SK-N-SH treated with all-trans-retinoic acid at 6 μM for 48 hours (cell line): ENCODE measurements at regions not wholly inside any gene's neighbourhood (a gene's known extent, or its start where the extent isn't known, plus 50 kb on each side); places are given as distances from the start of the nearest gene placed in this dataset.
A peak's percentile ranks its signal among the peaks of the same experiment; 100 is the strongest.

Source experiments
- ATAC-seq: fragments of 200-7000 bp; cut with Tn5 transposase; 3 replicates; pipeline ENCODE4 v1.9.1; 2020; ENCODE audit warnings: mild to moderate bottlenecking, moderate library complexity
- ARNTL ChIP-seq: fragments of 450-650 bp; formaldehyde crosslinking; IDR thresholded peaks from 2 replicates; pipeline ENCODE4 v1.5.0; 2020; ENCODE audit warnings: low read depth, mild to moderate bottlenecking, moderate library complexity, borderline replicate concordance
- CSRNP3 ChIP-seq: fragments of 250-450 bp; sonication (Bioruptor Pico); IDR thresholded peaks from 2 replicates; pipeline ENCODE4 v1.5.1; 2021; ENCODE audit warnings: mild to moderate bottlenecking, moderate library complexity
- GLIS3 ChIP-seq: fragments of 250-450 bp; sonication (Bioruptor Pico); IDR thresholded peaks from 2 replicates; pipeline ENCODE4 v1.5.0; 2020; ENCODE audit warnings: mild to moderate bottlenecking, moderate library complexity
- ISL1 ChIP-seq: fragments of 250-450 bp; sonication (Bioruptor Pico); IDR thresholded peaks from 2 replicates; pipeline ENCODE4 v2.1.2; 2022; ENCODE audit warnings: mild to moderate bottlenecking, moderate library complexity
- OSR1 ChIP-seq: fragments of 250-450 bp; sonication (Bioruptor Pico); IDR thresholded peaks from 2 replicates; pipeline ENCODE4 v1.8.0; 2022; ENCODE audit warnings: moderate library complexity, mild to moderate bottlenecking, inconsistent platforms
- PPARA ChIP-seq: fragments of 250-450 bp; sonication (Bioruptor Pico); IDR thresholded peaks from 2 replicates; pipeline ENCODE4 v1.5.0; 2020; ENCODE audit warnings: mild to moderate bottlenecking, borderline replicate concordance
- RARB ChIP-seq: fragments of 250-450 bp; sonication (Bioruptor Pico); IDR thresholded peaks from 2 replicates; pipeline ENCODE4 v1.8.0; 2021; ENCODE audit warnings: mild to moderate bottlenecking, moderate library complexity
- SNAI2 ChIP-seq: fragments of 250-450 bp; sonication (Bioruptor Pico); IDR thresholded peaks from 2 replicates; pipeline ENCODE4 v1.5.0; 2020; ENCODE audit warnings: mild to moderate bottlenecking, moderate library complexity
- TOX ChIP-seq: fragments of 250-450 bp; sonication (Bioruptor Pico); IDR thresholded peaks from 2 replicates; pipeline ENCODE4 v1.8.0; 2021; ENCODE audit warnings: mild to moderate bottlenecking, moderate library complexity, borderline replicate concordance
- TSHZ2 ChIP-seq: fragments of 250-450 bp; sonication (Bioruptor Pico); IDR thresholded peaks from 2 replicates; pipeline ENCODE4 v1.5.0; 2020; ENCODE audit warnings: mild to moderate bottlenecking, moderate library complexity
- ZC3H10 ChIP-seq: fragments of 250-450 bp; sonication (Bioruptor Pico); IDR thresholded peaks from 2 replicates; pipeline ENCODE4 v1.5.1; 2021; ENCODE audit warnings: mild to moderate bottlenecking, moderate library complexity
- ZFP3 ChIP-seq: fragments of 250-450 bp; sonication (Bioruptor Pico); IDR thresholded peaks from 2 replicates; pipeline ENCODE4 v1.5.0; 2020; ENCODE audit warnings: mild to moderate bottlenecking, moderate library complexity
- ZFP30 ChIP-seq: fragments of 450-650 bp; formaldehyde crosslinking; IDR thresholded peaks from 2 replicates; pipeline ENCODE4 v1.5.0; 2022; ENCODE audit warnings: mild to moderate bottlenecking, moderate library complexity
- ZNF565 ChIP-seq: fragments of 450-650 bp; formaldehyde crosslinking; conservative IDR thresholded peaks from 2 replicates; pipeline ENCODE4 v1.5.0; 2020; ENCODE audit warnings: low read depth, mild to moderate bottlenecking, moderate library complexity
- ZNF70 ChIP-seq: fragments of 450-650 bp; formaldehyde crosslinking; IDR thresholded peaks from 2 replicates; pipeline ENCODE4 v1.5.0; 2020; ENCODE audit warnings: mild to moderate bottlenecking, moderate library complexity
- ZNF8 ChIP-seq: fragments of 450-650 bp; formaldehyde crosslinking; IDR thresholded peaks from 2 replicates; pipeline ENCODE4 v1.5.0; 2020; ENCODE audit warnings: mild to moderate bottlenecking, moderate library complexity
- TF ChIP-seq, protein P1 (sequence below): fragments of 250-450 bp; sonication (Bioruptor Pico); IDR thresholded peaks from 2 replicates; pipeline ENCODE4 v1.8.0; 2020; ENCODE audit warnings: mild to moderate bottlenecking, moderate library complexity, borderline replicate concordance

DNA sequence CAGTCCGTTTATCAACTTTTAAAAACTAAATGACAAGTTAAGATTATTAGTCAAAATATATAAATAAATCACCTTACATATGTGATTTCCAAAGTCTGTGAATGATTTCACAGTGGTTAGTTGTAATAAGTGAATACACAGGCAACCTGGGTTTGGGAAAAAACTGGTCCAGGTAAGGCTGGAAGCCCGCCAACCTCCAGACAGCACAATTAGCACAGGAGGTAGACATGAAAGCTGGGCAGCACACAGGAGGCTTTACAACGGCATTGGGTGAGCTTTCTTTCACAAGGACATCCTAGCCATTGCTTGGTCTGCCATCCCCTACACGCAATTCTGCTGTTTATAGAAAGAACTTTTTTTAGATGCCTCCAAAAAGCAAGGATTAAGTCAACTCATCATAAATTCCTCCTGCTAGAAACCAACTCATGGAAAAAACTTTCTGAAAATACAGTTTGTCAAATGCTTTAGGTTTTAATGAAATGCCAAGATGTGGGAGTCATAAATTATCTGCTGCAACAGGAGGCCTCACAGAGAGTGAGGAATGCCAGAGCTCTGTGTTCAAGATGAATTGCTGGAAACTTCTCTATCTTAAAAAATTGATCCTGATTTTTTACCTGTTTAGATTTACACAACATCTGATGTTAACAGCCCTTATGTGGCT, 346.8 kb upstream of the NFE2L3 start (continued):
- TF ChIP-seq, protein P1, sequence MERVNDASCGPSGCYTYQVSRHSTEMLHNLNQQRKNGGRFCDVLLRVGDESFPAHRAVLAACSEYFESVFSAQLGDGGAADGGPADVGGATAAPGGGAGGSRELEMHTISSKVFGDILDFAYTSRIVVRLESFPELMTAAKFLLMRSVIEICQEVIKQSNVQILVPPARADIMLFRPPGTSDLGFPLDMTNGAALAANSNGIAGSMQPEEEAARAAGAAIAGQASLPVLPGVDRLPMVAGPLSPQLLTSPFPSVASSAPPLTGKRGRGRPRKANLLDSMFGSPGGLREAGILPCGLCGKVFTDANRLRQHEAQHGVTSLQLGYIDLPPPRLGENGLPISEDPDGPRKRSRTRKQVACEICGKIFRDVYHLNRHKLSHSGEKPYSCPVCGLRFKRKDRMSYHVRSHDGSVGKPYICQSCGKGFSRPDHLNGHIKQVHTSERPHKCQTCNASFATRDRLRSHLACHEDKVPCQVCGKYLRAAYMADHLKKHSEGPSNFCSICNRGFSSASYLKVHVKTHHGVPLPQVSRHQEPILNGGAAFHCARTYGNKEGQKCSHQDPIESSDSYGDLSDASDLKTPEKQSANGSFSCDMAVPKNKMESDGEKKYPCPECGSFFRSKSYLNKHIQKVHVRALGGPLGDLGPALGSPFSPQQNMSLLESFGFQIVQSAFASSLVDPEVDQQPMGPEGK (CRISPR knock-in tag): peak; percentile 35; the same call in 1 of the 2 replicates
- no peak for TF ChIP-seq CSRNP3 (CRISPR knock-in tag)
- TF ChIP-seq ISL1 (CRISPR knock-in tag): peak; percentile 82

DNA sequence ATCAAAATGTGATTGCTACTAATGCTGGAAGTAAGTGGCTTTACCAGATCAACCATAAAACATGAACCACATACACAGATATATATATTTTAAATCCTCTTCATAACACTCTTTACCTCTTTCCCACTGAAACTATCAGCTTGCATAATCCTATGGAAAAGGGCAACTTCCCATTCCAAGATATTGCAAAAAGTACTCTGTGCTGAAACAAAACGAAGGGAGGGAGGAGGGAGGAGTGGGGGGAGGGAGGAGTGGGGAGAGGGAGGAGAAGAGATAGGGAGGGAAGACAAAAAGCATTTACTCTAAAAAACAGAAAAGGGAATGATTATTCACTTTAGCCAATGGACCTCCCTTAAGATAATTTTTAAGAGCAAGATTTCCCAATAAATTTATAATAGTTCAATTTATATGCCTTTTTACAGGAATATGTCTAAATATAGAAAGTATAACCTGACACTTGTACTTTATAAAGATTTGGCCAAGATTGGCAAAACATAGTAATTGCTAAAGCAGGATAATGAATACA, 344.8 kb upstream of the NFE2L3 start:
- TF ChIP-seq ARNTL (CRISPR knock-in tag) (no peak), GLIS3 (CRISPR knock-in tag) (no peak), PPARA (CRISPR knock-in tag) (no peak), CSRNP3 (CRISPR knock-in tag) (no peak), TOX (CRISPR knock-in tag) (no peak)
- TF ChIP-seq, protein P1 (CRISPR knock-in tag): no peak
- ATAC-seq: no peak

DNA sequence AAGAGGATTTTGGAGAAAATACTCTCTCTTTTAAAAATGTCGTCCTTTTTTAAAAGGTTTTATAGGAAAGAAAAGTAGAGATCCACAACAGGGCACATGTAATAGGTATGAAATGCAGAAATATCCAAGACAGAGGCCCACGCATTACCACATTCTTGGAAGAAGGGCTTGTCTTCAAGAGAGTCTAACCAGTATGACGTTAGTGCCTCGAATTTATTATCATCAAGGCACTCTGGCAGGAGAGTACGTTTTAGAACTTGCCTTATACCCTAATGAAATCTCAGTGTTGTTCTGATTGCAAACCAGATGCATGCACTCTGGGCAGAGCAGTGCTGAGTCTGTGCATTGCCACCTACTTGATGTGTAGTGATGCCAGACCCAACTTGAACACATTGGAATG, 342.6 kb upstream of the NFE2L3 start:
- ATAC-seq: no peak
- TF ChIP-seq ZNF8 (CRISPR knock-in tag): no peak
- TF ChIP-seq TSHZ2 (CRISPR knock-in tag): no peak
- TF ChIP-seq ZC3H10 (CRISPR knock-in tag): no peak
- no peak for TF ChIP-seq GLIS3 (CRISPR knock-in tag)
- TF ChIP-seq ISL1 (CRISPR knock-in tag): no peak
- TF ChIP-seq ZFP3: no peak
- TF ChIP-seq ZFP30 (CRISPR knock-in tag): no peak
- no peak for TF ChIP-seq OSR1 (CRISPR knock-in tag)
- TF ChIP-seq TOX (CRISPR knock-in tag): no peak
- no peak for TF ChIP-seq ZNF565 (CRISPR knock-in tag)
- no peak for TF ChIP-seq ZNF70 (CRISPR knock-in tag)

DNA sequence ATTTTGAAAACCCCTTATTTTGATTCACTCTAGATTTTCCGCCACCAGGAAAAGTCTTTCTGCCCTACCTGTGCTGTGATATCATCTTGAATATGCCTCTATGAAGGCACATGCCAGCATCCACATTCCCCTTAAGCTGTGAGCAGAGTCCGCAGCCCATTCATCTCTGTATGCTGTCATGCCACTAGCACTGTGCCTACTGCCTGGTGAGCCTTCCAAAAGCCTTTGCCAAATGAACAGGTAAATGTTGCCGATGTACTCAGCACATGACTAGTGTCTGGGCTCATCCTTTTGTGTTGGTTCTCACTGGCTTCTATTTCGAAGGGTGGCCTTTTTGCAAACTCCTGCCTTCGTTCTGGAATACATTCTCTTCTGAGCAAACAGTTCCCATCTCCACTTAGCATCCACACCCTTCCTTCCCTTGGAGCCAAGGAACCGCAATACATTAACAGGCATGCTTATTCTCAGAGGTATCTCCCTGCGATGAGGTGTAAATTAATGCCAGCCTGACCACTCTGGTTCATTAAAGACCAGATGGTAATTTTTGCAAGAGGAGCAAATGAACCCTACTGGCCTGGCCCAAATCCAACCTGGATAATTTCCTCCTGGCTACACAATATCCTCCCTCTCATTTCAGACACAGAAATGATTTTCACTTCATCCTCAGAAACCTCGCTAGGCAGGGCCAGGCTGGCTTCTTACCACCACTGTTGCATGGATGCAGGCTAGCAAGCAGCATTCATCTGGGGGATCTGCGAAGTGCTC, 339.7 kb upstream of the NFE2L3 start:
- TF ChIP-seq OSR1 (CRISPR knock-in tag) (no peak), ZNF70 (CRISPR knock-in tag) (no peak), RARB (CRISPR knock-in tag) (no peak), ZFP3 (no peak), SNAI2 (no peak)
- TF ChIP-seq, protein P1 (CRISPR knock-in tag): no peak
- no peak for ATAC-seq
